ENCODE measurements at regions not wholly inside any gene's neighbourhood (a gene's known extent, or its start where the extent isn't known, plus 50 kb on each side); places are given as distances from the start of the nearest gene placed in this dataset.
A peak's percentile ranks its signal among the peaks of the same experiment; 100 is the strongest.

DNA sequence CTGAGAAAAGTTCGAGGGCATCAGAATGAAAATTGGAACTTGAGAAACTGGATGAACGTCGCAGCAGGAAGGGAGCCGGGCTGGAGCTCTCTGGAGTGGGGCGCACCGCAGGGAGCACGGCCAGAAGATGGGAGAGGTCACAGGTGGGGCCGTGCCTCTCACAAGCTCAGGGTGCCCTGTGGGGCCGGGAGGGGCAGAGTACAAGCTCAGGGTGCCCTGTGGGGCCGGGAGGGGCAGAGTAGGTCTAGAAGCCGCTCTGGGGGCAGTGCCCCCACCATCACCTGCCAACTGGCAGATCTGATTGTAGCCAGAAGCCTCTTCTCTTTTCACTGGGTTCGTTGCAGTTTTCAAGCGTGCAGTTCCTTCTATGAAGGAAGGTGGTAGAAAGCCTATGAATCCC is 61.1 kb upstream of the SNX9 start:
- H3K4me3 ChIP-seq (ENCODE audit: low read depth, low read length): no peak overlapping the region
- DNase-seq (ENCODE audit: low read depth): no peak
- no peak for TF ChIP-seq CTCF (conservative IDR thresholded peaks at IDR 0.05; ENCODE audit: low read depth, low read length)

DNA sequence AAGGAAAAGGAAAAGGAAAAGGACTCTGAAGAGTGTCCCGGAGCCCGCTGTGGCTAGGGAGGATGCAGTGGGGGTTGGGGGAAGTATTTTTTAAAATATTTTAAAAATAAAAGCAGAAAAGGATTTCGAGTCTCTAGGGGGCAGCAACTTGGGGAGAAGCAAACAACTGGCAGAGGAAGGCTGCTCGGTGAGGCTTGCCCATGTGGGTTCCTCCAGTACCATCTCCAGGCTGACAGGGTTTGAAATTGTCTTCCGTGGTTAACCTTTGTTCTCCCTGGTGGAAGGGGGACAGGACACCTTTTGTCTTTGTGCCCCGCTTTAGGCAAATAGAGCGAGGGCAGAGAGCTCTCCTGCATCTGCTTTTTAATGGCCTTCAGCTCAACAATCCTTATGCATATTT is 60.4 kb upstream of the SNX9 start:
- H3K4me3 ChIP-seq (ENCODE audit: low read depth, low read length): no peak overlapping the region
- DNase-seq (ENCODE audit: low read depth): no peak
- peak; percentile 39 for TF ChIP-seq CTCF (conservative IDR thresholded peaks at IDR 0.05; ENCODE audit: low read depth, low read length)

DNA sequence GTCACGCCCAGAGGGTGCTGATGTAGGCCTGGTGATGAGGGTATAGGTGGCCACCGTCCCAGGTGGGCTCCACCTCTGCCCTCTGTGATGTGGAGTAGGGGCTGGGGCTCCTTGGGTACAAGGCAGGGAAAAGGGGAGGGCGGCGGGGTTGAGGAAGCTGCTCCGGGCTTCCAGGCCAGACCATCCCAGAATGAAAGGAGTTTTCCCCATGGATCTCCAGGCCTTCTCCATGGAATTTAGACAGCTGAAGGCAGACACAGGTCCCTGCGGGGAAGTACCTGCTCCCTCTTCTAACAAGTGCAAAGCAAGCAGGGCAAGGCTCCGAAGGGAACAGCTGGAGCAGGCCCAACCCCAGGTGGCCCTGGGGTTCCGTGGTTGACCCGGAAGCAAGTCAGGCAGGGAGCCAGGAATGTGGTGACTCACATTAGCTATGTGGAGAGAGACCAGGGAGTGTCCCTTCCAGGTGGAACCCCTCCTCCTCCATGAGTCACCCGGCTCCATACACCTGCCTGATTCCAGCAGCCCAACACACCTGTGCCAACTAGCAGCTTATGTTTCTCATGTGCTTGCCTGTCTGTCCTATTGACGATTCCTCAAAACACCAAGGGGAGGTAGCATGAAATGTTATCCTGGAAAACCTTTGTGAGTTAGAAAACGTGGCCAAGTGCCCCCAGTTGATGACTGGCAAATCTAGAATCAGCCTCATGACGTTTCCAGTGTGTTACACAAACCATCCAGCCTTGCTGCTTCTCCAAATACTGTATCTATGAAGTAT is 59.7 kb upstream of the SNX9 start:
- no peak overlapping the region for H3K4me3 ChIP-seq (ENCODE audit: low read depth, low read length)
- TF ChIP-seq CTCF (conservative IDR thresholded peaks at IDR 0.05; ENCODE audit: low read depth, low read length): no peak
- DNase-seq (ENCODE audit: low read depth): peak; percentile 91

DNA sequence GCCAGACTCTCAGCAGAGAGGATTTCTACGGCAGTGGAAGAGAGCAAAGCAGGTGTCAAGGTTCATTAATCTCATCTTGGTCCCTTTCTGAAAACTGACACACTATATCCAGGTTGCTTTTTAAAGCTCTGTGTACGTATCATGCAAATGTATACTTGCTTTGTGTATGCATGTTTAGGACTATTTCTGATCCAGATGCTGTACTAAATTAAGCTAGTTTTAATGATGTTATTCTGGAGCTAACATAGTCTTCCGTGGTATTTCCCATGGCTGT is 59.2 kb upstream of the SNX9 start:
- no peak overlapping the region for H3K4me3 ChIP-seq (ENCODE audit: low read depth, low read length)
- DNase-seq (ENCODE audit: low read depth): no peak
- TF ChIP-seq CTCF (conservative IDR thresholded peaks at IDR 0.05; ENCODE audit: low read depth, low read length): no peak

- no peak overlapping the region for H3K4me3 ChIP-seq (ENCODE audit: low read depth, low read length)
- no peak for TF ChIP-seq CTCF (conservative IDR thresholded peaks at IDR 0.05; ENCODE audit: low read depth, low read length)
- DNase-seq (ENCODE audit: low read depth): peak; percentile 97
Observed at GRCh38 chr6:157764178-157765068, 58.6 kb upstream of the SNX9 start.

DNA sequence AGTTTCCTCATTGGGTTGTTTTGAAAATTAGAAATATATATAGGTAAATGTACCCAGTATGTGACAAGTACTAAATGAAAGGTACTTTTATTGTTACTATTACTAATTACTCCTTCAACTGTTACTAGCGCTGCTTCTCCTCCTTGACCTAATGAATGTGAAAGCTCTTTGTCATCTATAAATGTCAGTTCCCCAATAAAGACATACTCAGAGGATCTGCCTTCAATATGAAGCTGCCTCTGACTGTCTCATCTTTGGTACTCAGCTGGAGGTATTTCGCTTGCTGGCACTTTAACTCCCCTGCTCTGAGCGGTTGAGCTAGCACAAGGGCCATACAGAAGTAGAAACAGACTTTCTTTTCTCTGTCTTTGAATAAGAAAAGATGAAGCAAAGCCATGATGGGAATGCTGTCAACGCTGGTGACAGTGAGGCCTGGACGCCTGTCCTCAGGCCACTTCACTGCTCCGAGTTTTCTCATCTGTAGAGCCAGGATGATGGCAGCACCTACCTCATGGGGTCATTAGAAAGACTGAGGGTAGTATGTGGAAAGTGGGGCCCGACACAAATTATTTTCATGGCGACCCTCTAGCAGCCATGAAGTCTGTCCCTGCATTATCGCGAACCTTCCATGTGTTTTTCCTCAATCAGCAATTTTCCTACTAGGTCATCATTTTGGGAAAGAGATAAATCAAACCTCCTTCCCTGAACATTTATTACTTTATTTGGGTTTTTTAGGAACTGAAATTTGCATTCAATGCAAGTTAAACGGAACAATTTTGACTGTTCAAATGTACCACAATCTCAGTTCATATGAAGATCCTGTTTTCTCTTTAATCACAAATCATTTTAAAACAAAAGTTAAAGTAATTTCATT is 55.9 kb upstream of the SNX9 start:
- TF ChIP-seq CTCF (conservative IDR thresholded peaks at IDR 0.05; ENCODE audit: low read depth, low read length): no peak
- no peak overlapping the region for H3K4me3 ChIP-seq (ENCODE audit: low read depth, low read length)
- no peak for DNase-seq (ENCODE audit: low read depth)
